ENCODE measurements at regions not wholly inside any gene's neighbourhood (a gene's known extent, or its start where the extent isn't known, plus 50 kb on each side); places are given as distances from the start of the nearest gene placed in this dataset.
"Not testable (repeated sequence)": the region's sequence is repeated elsewhere in the genome, so short reads cannot be mapped to it uniquely, and the experiment has no call there.

GRCh38 chrX:74251006-74251930 is 52.7 kb upstream of the ZCCHC13 start:
- no peak for DNase-seq

- DNase-seq: no peak
These were observed 53.4 kb upstream of the ZCCHC13 start for GRCh38 chrX:74250574-74250973.

GRCh38 chrX:74249963-74250362 is 54.0 kb upstream of the ZCCHC13 start:
- DNase-seq: no peak

GRCh38 chrX:74248889-74249288 is 55.1 kb upstream of the ZCCHC13 start:
- DNase-seq: no peak

GRCh38 chrX:74246524-74246923 is 57.5 kb upstream of the ZCCHC13 start:
- no peak for DNase-seq

- no peak for DNase-seq
These were observed 61.4 kb upstream of the ZCCHC13 start for GRCh38 chrX:74242484-74243138.

- DNase-seq: no peak
These were observed 61.9 kb upstream of the ZCCHC13 start for GRCh38 chrX:74242050-74242449.

- DNase-seq: no peak
These were observed 65.2 kb upstream of the ZCCHC13 start for GRCh38 chrX:74238771-74239170.

- DNase-seq: no peak
These were observed 69.2 kb upstream of the ZCCHC13 start for GRCh38 chrX:74234818-74235217.

GRCh38 chrX:74232859-74233258 is 71.1 kb upstream of the ZCCHC13 start:
- DNase-seq: no peak

GRCh38 chrX:74231625-74232024 is 72.4 kb upstream of the ZCCHC13 start:
- no peak for DNase-seq

GRCh38 chrX:74230094-74230493 is 73.9 kb upstream of the ZCCHC13 start:
- DNase-seq: no peak

GRCh38 chrX:74225111-74225510 is 78.9 kb upstream of the ZCCHC13 start:
- no peak for DNase-seq

- no peak for DNase-seq
These were observed 83.7 kb upstream of the ZCCHC13 start for GRCh38 chrX:74220277-74220676.

GRCh38 chrX:74218895-74219294 is 85.1 kb upstream of the ZCCHC13 start:
- DNase-seq: no peak

GRCh38 chrX:74216421-74216820 is 87.6 kb upstream of the ZCCHC13 start:
- no peak for DNase-seq

GRCh38 chrX:74211911-74212310 is 92.1 kb upstream of the ZCCHC13 start:
- DNase-seq: no peak

GRCh38 chrX:74207539-74207938 is 96.4 kb upstream of the ZCCHC13 start:
- no peak for DNase-seq

- DNase-seq: no peak
These were observed 108.4 kb upstream of the ZCCHC13 start for GRCh38 chrX:74195605-74196004.

GRCh38 chrX:74195120-74195519 is 108.9 kb upstream of the ZCCHC13 start:
- DNase-seq: no peak

- no peak for DNase-seq
These were observed 116.8 kb upstream of the ZCCHC13 start for GRCh38 chrX:74187211-74187610.

GRCh38 chrX:74183047-74183446 is 120.9 kb upstream of the ZCCHC13 start:
- not testable (repeated sequence) for DNase-seq

- not testable (repeated sequence) for DNase-seq
These were observed 122.0 kb upstream of the ZCCHC13 start for GRCh38 chrX:74181976-74182375.

GRCh38 chrX:74180716-74181115 is 123.3 kb upstream of the ZCCHC13 start:
- no peak for DNase-seq
